HT-29 (cell line): ENCODE measurements at regions not wholly inside any gene's neighbourhood (a gene's known extent, or its start where the extent isn't known, plus 50 kb on each side); places are given as distances from the start of the nearest gene placed in this dataset.

Source experiments
- DNase-seq: peaks from one replicate; pipeline ENCODE4 v3.0.0-alpha.2; 2015; ENCODE audit warnings: low spot score

- DNase-seq: peak; percentile 74
Measured at GRCh38 chr5:20276061-20276958, 288.3 kb upstream of the CDH18 start.

DNA sequence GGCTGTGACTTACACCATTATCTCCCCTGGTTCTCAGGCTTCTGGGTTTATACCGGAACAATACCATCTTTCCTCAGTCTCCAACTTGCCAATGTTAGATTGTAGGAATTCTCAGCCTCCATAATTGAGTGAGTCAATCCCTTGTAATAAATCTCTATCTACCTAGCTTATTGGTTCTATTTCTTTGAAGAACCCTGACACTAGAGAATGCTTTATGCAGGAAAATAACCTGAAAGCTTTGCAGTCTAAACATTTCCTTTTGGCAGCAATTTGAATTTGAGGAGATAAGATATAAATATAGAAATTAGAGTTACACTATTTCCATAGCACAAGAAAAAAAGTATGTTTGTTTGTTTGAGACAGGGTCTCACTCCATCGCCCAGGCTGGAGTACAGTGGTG lies 278.1 kb upstream of the CDH18 start:
- DNase-seq: no peak

- no peak for DNase-seq
Measured at GRCh38 chr5:20262896-20263295, 274.9 kb upstream of the CDH18 start.

- no peak for DNase-seq
Measured at GRCh38 chr5:20254748-20255147, 266.7 kb upstream of the CDH18 start.

- no peak for DNase-seq
Measured at GRCh38 chr5:20248118-20248517, 260.1 kb upstream of the CDH18 start.

- DNase-seq: peak; percentile 4
Measured at GRCh38 chr5:20245432-20245974, 257.5 kb upstream of the CDH18 start.

DNA sequence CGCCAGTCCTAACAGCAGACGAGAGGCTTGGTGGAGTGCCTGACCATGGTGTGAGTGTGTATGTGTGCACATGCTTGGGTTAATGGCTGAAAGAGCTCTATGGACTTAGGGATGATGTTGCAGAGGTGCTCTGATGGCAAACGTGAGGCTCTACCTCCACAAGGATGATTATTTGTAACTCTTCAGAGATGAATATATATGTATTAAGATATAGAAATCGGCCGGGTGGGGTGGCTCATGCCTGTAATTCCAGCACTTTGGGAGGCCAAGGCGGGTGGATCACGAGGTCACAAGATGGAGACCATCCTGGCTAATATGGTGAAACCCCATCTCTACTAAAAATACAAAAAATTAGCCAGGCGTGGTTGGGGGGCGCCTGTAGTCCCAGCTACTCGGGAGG lies 253.4 kb upstream of the CDH18 start:
- DNase-seq: no peak

DNA sequence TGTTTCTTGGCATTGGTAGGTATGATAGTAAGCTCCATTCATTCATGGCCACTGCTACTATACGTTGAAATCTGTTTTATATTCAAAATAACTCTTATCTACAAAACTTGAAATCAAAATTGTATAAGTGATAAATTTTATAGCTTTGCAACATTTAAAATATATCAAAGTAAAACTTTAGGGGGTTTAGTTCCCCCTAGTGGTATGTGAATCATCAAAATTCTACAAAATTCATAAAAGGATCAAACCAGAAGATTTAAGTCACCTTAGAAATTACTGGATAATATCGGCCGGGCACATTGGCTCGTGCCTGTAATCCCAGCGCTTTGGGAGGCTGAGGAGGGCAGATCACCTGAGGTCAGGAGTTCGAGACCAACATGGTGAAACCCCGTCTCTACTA lies 243.0 kb upstream of the CDH18 start:
- no peak for DNase-seq

DNA sequence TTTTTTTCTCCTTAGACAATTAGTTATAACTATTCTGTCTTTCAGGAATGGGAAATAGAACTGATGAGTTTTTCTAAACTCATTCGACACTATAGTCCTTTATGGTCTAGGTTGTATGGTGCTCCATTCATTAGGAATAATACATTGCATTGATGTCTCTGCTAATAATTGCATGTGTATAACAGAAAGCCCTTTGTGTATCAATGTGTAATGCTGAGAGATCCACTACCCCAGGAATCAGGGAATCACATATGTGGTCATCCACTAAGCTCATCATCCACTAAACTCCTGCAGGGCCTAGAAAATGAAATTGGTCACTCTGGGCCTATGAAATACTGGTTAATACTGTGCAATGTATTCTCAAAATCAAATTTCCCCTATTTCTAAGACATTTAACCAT lies 242.0 kb upstream of the CDH18 start:
- DNase-seq: no peak

DNA sequence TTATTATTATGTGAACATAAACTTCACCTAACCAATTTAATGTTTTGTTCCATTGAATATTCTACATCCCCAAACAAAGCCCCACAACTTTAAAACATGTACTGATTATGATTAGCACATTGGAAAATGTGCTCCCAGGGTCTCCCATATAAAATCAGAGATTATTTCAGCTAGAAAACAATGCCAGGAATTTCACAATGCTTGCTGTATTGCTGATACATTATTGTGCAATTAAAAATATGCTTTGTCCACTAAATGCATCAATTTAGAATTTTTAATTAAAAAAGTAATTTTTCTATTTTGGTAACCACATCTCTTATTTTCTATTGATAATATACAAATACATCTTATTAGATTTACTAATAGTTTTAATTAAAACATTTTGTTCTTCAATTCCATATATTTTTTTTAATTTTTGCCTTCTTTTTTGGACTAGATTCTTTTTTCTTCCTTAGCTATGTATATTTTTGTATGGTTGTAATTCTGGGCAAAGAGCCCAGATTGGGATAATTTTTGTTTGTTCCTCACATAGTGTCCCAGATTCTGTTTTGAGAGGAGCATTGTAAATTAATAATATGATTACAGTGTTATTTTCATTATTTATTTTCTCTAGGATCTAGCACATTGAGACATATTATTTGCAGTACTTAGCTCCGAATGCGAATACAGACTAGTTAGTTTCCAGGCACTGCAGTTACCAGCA lies 241.5 kb upstream of the CDH18 start:
- no peak for DNase-seq

DNA sequence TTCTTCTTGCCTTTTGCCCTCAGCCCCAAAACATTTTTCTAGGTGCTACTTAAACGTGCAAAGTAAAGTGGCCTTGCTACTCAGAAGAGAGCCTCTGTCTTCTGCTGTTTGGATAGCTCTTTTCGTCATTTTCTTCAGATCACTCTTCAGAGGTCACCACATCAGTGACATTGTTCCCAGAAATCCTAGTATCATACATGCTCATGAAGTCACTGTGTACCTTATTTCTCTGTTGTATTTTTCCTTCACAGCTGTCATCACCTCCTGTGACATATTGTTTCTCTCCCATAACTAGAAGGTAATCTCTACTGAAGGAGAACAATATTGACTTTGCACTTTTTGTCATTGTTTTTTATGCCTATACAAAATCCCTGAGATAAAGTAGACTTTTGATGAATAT lies 237.0 kb upstream of the CDH18 start:
- DNase-seq: no peak

DNA sequence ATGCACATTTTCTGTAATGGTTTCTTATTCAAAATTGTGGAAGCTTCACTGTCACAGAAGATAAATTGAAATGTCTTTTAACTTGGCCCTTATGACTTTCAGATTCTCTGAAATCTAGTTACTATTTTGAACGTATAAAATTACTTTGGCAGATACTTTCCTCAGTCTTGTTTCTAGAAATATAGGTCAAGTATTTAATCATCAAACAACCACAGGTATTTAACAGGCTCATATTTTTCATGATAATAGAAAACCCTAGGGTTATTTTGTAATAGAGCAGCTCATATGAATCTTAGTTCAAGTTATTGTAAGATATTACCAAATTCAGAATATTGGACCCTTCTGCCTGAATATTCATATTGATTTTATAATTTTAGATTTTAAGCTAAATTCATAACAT lies 236.0 kb upstream of the CDH18 start:
- no peak for DNase-seq

DNA sequence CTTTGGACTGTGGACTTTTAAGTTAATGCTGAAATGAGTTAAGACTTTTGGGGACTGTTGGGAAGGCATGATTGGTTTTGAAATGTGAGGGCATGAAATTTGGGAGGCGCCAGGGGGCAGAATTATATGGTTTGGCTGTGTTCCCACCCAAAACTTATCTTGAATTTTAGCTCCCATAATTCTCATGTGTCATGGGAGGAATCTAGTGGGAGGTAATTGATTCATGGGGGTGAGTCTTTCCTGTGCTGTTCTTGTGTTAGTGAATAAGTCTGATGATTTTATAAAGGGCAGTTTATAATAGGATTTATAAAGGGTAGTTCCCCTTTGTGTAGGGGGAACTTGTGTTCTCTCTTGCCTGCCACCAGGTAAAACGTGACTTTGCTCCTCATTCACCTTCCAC lies 235.5 kb upstream of the CDH18 start:
- DNase-seq: no peak

- DNase-seq: no peak
Measured at GRCh38 chr5:20215257-20215656, 227.3 kb upstream of the CDH18 start.

- no peak for DNase-seq
Measured at GRCh38 chr5:20213803-20214202, 225.8 kb upstream of the CDH18 start.

DNA sequence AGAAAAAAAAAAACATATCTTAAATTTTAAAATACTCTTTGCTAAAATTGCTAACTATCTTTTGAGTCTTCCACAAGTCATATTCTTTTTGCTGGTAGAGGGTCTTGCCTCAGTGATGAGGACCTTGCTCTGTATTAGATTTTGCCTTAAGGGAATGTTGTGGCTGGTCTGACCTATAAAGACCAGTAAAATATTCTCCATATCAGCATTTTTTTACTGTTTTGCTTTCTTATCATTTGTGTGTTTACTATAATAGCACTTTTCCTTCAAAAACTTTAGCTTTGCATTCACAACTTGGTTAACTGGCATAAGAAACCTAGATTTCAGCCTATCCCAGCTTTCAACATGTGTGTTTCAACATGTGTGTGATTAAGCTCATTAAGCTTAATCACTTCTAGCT lies 224.7 kb upstream of the CDH18 start:
- no peak for DNase-seq

DNA sequence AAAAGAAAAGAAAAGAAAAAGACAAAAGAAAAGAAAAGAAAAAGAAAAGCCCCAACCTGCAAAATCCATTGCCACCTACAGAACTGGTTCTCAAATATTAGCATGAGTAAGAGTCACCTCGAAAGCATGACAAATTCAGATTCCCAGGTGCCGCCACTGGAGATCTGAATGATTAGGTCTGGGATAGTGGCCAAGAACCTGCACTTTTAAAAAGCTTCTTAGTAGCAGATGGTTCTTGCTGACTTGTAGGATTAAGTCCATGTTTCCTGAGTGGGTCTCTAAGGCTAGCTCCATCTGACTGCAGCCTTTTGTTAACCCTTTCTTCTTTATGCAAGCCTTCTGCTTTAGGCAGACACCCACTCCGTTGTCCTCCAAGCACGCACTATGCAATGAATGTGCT lies 178.5 kb upstream of the CDH18 start:
- no peak for DNase-seq

DNA sequence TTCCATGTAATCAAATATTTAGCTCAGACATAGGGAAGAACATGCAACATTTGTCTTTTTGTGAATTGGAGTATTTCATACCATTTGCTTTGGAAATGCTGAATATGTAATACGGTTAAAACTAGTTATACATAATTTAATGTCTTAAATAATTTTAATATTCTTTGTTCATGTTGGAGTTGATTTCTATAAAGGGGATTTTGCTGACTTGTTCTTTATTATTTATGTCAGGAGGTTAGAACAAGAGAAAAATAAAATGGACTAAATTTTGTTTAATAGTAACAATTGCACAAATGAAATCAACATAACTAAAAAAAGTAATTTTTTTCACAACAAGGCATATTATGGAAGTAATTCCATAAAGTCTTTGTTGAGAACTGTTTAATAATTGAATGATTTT lies 170.0 kb upstream of the CDH18 start:
- no peak for DNase-seq

GRCh38 chr5:20157089-20157488 lies 169.1 kb upstream of the CDH18 start:
- DNase-seq: no peak

GRCh38 chr5:20145240-20145639 lies 157.2 kb upstream of the CDH18 start:
- no peak for DNase-seq

DNA sequence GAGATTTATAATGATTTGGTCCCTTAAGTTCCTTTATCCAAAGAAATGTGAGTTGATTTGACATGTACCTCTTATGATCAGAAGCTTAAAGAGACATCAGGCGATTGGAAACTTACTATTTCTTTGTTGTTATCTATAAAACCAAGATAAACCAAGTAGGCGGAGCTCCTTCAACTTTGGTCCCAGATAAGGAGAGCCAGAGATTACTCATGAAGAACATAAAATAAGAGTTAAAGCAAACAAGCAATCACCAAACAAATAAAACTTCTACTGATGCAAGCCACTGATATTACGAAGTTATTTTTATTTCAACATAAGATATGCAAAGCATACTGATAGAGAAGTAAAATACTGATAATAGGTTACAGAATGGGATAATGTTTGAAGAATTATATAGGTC lies 141.5 kb upstream of the CDH18 start:
- DNase-seq: no peak

- no peak for DNase-seq
Measured at GRCh38 chr5:20128343-20128742, 140.3 kb upstream of the CDH18 start.

DNA sequence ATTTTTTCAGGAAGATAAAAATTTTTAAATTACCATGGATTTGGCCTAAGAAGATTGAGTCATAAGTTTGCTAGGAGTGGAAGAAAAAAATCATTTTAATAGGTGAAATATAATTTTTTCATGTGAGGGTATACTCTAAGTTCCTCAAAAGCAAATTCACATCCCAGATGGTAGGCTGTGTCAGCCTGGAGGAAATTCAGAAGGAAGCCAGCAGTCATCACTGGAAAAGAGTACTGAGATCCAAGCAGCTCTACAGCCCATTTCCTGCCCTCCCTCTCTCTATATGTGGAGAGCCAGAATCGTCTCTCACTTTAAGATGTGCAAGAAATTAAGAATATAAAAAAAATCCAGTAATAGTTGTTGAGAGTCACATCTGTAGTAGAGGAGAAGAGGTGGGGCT lies 126.5 kb upstream of the CDH18 start:
- DNase-seq: no peak
